ENCODE measurements at regions not wholly inside any gene's neighbourhood (a gene's known extent, or its start where the extent isn't known, plus 50 kb on each side); places are given as distances from the start of the nearest gene placed in this dataset.

DNA sequence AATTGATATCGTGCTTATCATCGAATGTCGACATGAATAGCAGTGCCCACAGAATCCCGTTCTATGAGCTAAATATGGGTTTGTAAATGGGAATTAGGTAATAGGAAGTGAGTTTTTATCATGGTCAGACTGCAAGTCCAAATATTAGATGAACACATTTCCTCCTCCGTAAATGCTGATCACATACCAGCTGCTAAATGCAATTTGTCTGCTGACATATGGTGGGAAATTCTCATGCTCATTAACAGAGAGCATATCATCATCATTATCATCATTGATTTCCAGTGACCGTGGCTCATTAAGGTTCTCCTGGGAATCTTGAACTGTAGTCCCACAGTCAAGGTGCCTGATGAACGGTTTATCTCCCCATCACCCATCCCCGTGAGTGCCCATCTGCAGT lies 998.8 kb upstream of the TMEM132C start:
- TF ChIP-seq, protein P1, sequence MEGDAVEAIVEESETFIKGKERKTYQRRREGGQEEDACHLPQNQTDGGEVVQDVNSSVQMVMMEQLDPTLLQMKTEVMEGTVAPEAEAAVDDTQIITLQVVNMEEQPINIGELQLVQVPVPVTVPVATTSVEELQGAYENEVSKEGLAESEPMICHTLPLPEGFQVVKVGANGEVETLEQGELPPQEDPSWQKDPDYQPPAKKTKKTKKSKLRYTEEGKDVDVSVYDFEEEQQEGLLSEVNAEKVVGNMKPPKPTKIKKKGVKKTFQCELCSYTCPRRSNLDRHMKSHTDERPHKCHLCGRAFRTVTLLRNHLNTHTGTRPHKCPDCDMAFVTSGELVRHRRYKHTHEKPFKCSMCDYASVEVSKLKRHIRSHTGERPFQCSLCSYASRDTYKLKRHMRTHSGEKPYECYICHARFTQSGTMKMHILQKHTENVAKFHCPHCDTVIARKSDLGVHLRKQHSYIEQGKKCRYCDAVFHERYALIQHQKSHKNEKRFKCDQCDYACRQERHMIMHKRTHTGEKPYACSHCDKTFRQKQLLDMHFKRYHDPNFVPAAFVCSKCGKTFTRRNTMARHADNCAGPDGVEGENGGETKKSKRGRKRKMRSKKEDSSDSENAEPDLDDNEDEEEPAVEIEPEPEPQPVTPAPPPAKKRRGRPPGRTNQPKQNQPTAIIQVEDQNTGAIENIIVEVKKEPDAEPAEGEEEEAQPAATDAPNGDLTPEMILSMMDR (conservative IDR thresholded peaks at IDR 0.05; ENCODE audit: low read length): no peak
- no peak for TF ChIP-seq EZH2phosphoT487 (IDR thresholded peaks at IDR 0.05; ENCODE audit: borderline replicate concordance, low read depth, low read length)
